GM04503 (cell line): ENCODE measurements at regions not wholly inside any gene's neighbourhood (a gene's known extent, or its start where the extent isn't known, plus 50 kb on each side); places are given as distances from the start of the nearest gene placed in this dataset.
"Not testable (repeated sequence)": the region's sequence is repeated elsewhere in the genome, so short reads cannot be mapped to it uniquely, and the experiment has no call there.

Experiments used
- DNase-seq: peaks from one replicate; pipeline ENCODE4 v3.0.0-alpha.2; 2012; ENCODE audit warnings: low read depth

DNA sequence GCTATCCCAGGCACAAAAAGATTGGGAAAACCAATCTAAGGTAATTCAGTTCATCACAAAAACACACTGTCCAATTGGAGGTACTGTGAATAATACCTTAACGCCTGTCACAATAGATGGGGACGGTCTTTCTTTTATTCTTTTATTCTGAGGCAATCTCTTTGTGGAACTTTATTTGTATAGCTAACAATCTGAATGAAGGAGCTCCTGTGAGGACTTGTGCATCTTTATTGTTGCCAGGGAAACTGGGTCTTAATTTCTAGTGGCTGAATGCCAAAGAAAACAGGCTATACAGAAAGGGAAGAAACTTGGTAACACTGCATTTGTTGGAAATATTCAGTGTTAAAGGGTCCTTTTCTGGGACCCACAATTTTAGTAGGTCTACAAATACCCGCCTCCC lies 546.9 kb upstream of the C9orf72 start:
- DNase-seq: no peak

- no peak for DNase-seq
Observed at GRCh38 chr9:28120626-28121025, 547.3 kb upstream of the C9orf72 start.

- DNase-seq: no peak
Observed at GRCh38 chr9:28121366-28121765, 548.1 kb upstream of the C9orf72 start.

DNA sequence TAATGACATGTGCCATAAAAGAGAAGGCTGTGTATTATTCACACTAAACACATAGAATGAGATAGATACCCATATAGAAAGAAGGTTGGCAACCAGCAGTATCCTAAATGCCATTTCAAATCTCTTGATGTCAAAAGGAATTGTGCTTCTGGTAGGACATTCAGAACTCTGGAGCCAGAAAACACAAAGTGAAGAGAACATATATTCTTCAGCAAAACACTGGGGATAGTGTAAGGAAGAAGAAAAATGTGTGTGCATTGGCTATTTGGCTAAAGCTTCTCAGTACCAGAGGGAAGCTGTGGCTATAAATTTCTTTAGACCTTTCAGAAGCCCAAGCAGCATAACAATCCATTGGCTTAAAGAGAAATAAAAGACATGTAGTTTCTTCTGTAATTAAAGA lies 551.6 kb upstream of the C9orf72 start:
- DNase-seq: no peak

DNA sequence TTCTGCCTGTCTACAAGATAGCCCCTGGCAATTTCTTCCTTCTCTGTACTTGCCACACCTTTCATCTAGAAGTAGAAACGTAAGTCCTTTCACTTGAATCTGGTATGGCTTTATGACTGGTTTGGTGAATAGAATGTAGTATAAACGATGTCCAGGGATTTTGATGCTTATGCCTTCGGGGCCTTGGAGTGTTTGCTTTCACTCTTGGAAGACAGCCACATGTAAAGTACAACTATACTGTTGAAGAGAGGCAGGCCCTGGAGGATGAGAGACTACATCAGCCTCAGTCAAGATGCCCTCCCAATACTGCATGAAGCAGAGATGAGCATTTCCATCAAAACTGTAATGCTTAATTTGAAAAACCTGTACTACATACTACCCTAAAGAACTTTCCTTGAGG lies 553.8 kb upstream of the C9orf72 start:
- no peak for DNase-seq

- no peak for DNase-seq
Observed at GRCh38 chr9:28134446-28134976, 561.2 kb upstream of the C9orf72 start.

DNA sequence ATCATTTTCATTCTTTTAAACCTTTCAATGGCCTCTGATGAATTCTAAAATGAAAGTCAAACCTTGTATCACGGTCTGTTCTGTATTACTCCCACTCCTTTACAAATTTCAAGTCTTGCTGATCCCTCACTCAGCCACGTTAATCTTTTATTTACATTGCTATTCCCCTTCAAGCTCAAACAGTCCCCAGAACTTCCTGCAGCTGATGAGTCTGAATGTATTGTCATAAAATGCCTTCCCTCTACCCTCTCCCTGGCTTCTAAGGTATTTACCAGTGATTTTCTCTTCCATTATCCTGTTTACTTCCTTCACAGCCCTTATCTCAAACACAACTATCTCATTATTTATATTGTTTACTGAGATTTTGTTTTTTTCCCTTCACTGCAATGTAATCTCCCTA lies 562.3 kb upstream of the C9orf72 start:
- no peak for DNase-seq

GRCh38 chr9:28136113-28136512 lies 562.8 kb upstream of the C9orf72 start:
- DNase-seq: no peak

GRCh38 chr9:28147430-28147829 lies 574.1 kb upstream of the C9orf72 start:
- not testable (repeated sequence) for DNase-seq

DNA sequence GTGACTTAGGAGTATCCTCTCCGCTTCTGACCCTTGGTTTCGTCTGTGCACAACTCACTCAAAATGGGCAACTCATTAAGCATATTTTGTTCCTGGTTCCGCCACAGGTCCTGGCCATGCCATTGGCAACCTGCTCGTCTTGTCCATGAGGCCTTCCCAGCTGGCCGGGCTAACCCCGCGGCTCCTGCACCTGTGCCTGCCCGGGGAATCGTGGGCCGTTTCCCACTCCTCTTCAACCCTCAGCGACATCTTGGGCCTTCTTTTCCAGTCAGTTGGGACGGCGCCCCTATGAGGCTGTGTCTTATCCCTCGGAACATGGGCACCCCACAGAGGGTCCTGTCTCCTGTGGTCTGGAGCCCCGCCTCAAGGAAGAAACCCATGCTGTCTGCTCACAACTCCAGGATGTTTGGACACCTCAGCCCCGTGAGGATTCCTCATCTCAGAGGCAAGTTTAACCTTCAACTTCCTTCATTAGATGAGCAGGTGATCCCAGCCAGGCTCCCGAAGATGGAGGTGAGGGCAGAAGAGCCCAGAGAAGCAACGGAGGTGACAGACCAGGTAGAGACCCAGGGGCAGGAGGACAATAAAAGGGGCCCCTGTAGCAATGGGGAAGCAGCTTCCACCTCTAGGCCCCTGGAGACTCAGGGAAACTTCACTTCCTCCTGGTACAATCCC lies 574.8 kb upstream of the C9orf72 start:
- DNase-seq: not testable (repeated sequence)

DNA sequence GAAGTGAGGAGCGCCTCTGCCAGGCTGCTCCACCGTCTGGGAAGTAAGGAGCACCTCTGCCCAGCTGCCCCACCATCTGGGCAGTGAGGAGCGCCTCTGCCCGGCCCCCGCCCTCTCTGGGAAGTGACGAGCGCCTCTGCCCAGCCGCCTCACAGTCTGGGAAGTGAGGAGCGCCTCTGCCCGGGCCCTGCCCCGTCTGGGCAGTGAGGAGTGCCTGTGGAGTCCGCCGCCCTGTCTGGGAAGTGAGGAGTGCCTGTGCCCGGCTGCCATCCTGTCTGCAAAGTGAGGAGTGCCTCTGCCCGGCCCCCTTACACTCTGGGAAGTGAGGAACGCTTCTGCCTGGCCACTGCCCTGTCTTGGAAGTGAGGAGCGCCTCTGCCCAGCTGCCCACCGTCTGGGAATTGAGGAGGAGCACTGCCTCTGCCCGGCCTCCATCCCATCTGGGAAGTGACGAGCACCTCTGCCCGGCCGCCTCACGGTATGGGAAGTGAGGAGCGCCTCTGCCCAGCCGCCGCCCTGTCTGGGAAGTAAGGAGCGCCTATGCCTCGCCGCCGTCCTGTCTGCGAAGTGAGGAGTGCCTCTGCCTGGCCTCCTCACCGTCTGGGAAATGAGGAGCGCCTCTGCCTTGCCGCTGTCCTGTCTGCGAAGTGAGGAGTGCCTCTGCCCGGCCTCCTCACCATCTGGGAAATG lies 576.2 kb upstream of the C9orf72 start:
- not testable (repeated sequence) for DNase-seq

GRCh38 chr9:28155067-28155466 lies 581.8 kb upstream of the C9orf72 start:
- no peak for DNase-seq

- DNase-seq: no peak
Observed at GRCh38 chr9:28155671-28156070, 582.4 kb upstream of the C9orf72 start.

DNA sequence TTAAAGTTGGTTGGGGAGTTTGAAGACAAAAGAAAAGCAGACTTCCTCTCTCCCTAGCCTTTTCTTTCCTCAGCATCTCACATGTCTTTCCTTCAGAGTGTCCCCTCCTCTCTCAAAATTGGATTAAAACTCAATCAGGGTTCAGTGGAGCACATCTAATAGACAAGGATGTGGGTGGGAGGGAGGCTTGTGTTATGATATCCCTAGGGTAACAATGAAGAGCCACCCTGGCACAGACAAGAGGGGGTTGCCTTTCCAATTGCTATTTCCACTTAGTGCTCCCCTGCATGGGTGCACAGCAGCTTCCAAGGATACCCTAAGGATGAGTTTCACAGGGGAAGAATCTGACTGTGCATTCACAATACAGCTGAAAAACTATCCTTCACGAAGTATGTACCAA lies 585.2 kb upstream of the C9orf72 start:
- DNase-seq: no peak

DNA sequence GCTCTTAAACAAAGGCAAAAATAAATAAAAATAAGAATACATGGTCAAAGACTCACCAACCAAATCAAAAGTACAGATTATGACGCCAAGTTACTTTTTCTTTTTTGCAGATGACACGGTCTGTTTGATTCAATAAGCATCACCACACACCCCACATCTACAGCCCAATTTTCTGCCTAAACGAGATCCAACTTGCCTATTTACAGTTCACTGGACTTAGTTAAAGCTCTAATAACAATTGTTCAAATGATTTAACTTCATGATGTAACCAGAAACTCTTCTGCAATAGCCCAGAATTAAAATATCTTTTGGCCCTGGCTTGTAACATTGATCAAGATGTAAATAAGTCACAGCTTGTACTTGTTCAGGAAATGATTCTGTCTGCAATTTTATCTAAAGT lies 590.3 kb upstream of the C9orf72 start:
- no peak for DNase-seq

DNA sequence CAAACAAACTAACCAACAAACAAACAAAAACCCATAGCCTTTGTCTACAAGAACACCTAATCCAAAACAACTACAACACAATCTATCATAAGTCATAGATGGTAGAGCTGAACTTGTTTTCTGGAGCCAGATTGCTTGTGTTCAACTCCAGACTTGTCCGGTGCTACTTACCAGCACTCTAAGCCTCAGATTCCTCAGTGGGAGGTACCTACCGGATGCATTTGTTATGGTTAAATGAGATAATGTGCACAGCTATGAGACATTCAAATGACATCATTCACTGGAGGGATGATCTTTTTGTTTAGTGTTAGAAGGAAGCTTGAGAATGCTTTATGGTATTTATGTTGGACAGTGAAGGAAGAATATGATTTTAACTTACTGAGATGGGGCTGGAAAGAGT lies 592.9 kb upstream of the C9orf72 start:
- DNase-seq: no peak

DNA sequence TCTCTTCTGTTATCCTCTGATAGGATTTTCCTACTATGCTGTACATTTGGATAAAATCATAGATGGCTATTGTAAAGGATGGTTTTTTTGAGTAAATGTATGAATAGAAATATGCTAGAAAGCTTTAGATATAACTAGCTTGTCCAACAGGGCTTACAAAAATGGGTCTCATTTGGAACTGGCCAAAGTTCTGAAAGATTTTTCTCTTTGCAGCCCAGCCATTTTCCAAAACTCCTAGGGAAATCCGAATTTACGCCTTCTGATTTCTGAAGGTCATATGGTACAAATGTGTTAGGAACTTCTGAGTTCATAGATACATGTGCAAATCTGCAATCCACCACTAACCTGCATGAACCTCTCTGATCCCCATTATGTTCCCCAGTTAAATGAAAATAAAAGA lies 603.9 kb upstream of the C9orf72 start:
- no peak for DNase-seq

GRCh38 chr9:28177925-28178324 lies 604.6 kb upstream of the C9orf72 start:
- DNase-seq: no peak

DNA sequence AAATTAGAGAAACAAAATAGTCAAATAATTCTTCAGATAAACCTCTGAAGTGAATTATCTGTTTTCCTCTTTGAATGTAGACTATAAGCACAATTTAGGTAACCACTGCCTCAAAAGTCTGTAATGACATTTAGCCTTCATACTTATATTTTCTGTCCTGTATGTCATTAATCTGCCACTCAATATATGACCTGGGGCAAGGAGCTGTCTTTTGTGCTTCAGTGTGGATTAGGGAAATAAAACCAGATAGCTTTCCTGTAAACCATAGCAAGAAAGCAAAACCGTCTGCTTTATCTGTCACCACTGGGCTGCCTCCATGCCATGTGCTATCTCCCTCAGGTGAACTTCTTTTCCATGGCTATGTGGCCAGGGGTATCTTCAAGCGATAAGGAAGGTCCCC lies 606.6 kb upstream of the C9orf72 start:
- DNase-seq: no peak

GRCh38 chr9:28190981-28191380 lies 617.7 kb upstream of the C9orf72 start:
- no peak for DNase-seq

DNA sequence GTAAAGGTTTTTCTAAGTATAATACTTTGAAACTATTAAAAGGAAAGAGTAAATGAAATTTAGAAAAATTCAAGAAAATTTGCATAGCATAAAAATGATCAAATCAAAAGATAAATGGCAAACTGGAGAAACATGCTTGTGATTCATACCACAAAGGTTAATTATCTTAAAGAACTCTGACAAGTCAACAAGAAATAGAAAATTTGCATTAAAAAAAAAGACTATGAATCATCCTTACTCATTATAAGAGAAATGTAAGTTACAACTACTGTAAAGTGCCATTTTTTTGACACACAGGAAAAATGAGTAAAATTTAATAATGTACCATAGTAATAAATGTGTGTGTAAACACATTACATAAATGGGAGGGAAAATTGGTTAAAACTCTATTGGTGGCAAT lies 624.4 kb upstream of the C9orf72 start:
- DNase-seq: no peak

DNA sequence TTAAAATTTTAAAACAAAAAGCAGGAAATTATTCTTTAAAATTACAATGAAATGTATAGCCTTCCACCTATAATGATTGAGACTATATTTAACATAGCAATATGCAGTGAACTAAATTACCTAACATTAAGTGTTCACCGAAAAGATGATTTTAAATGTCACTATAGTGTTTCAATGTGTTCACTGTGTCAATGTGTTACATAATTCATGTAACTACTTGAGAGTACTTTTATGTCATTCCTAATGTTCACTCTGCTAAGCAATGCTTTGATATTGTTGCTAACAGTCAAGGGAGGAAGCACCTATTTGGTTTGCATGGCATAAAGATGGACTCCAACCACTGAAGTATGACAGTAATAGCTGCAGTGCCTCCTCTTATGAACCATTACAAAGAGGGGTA lies 629.8 kb upstream of the C9orf72 start:
- DNase-seq: no peak

DNA sequence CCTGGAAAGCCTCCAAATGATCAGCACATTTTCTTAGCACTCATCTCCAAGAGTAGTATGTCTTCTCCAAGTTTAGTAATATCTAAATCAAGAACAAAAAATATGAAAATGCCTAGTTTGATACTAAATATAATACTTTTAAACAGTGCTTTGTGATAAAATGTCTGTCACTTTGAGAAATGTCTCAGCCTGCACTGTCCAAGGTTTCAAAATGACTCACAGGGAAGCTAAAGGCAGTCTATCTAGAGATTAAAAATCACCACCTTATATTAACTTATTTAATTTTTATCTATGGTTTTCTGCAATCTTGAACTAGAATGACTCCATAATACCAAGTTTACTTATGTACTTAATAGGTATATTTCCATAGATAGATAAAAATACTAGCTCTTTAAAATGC lies 633.0 kb upstream of the C9orf72 start:
- DNase-seq: no peak

DNA sequence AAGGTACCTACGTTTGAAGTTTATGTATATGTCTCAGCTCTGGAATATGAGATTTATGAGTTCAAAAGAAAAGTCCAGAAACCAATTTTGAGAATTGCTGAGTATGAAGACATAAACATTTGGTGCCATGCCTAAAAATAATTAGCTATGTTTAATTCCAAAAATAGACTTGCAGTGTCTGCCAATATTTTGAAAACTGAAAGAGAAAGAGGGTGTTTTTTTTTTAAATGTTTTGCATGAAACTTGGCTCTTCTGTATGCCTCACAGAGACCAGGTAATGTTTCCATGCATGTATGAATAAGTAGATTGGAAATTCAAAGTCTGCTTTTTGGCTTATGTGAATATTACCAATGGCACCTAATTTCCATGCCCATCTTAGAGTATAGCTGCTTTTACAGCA lies 634.4 kb upstream of the C9orf72 start:
- DNase-seq: no peak
